ENCODE measurements at regions not wholly inside any gene's neighbourhood (a gene's known extent, or its start where the extent isn't known, plus 50 kb on each side); places are given as distances from the start of the nearest gene placed in this dataset. TPM values are rescaled to one million over a fixed set of nuclear protein-coding genes. Genes with fewer than 3 reads are reported as not detected.

Small RNA genes lying in the stretch of these regions (small RNA-seq; reads per million reads assigned to genes)
- not detected for gene AC017007.1
- not detected for gene RF00019

Data from HT-29 (cell line).